ENCODE measurements at regions not wholly inside any gene's neighbourhood (a gene's known extent, or its start where the extent isn't known, plus 50 kb on each side); places are given as distances from the start of the nearest gene placed in this dataset.

- no peak for DNase-seq (ENCODE audit: low read depth in 1 of 2, low spot score in 1 of 2)
- TF ChIP-seq CTCF (IDR thresholded peaks at IDR 0.05; ENCODE audit: low read depth, low read length), result no peak
Observed at GRCh38 chr12:58148976-58149375, 207.6 kb downstream of the ATP23 start.

GRCh38 chr12:58154359-58154758 is 213.0 kb downstream of the ATP23 start:
- Histone ChIP-seq H3K27ac (no peak overlapping the region), H3K4me1 (ENCODE audit: low read depth) (no peaks in the 10 kb centered on the region)
- TF ChIP-seq CTCF (IDR thresholded peaks at IDR 0.05; ENCODE audit: low read depth, low read length), result no peak

More at GRCh38 chr12:58148976-58149375, 207.6 kb downstream of the ATP23 start:
- no peak overlapping the region for H3K27ac ChIP-seq
- no peaks in the 10 kb centered on the region for H3K4me1 ChIP-seq (ENCODE audit: low read depth)
- no peaks in the 10 kb centered on the region for H3K27me3 ChIP-seq
- H3K36me3 ChIP-seq, result no peaks in the 10 kb centered on the region
- H3K9me3 ChIP-seq (ENCODE audit: low read depth), result no peaks in the 10 kb centered on the region
- no peak overlapping the region for H3K4me3 ChIP-seq

GRCh38 chr12:58156697-58157096 is 215.3 kb downstream of the ATP23 start:
- no peak overlapping the region for H3K4me3 ChIP-seq
- no peak overlapping the region for H3K27ac ChIP-seq
- H3K9me3 ChIP-seq (ENCODE audit: low read depth), result no peaks in the 10 kb centered on the region
- H3K4me1 ChIP-seq (ENCODE audit: low read depth), result no peaks in the 10 kb centered on the region
- no peaks in the 10 kb centered on the region for H3K36me3 ChIP-seq
- no peak for TF ChIP-seq CTCF (IDR thresholded peaks at IDR 0.05; ENCODE audit: low read depth, low read length)
- DNase-seq (ENCODE audit: low read depth in 1 of 2, low spot score in 1 of 2), result no peak
- no peaks in the 10 kb centered on the region for H3K27me3 ChIP-seq

More at GRCh38 chr12:58154359-58154758, 213.0 kb downstream of the ATP23 start:
- no peak overlapping the region for H3K4me3 ChIP-seq
- no peaks in the 10 kb centered on the region for H3K27me3 ChIP-seq
- no peaks in the 10 kb centered on the region for H3K36me3 ChIP-seq
- no peaks in the 10 kb centered on the region for H3K9me3 ChIP-seq (ENCODE audit: low read depth)
- DNase-seq (ENCODE audit: low read depth in 1 of 2, low spot score in 1 of 2), result no peak

- H3K27me3 ChIP-seq, result no peaks in the 10 kb centered on the region
- no peaks in the 10 kb centered on the region for H3K9me3 ChIP-seq (ENCODE audit: low read depth)
- H3K4me1 ChIP-seq (ENCODE audit: low read depth), result no peaks in the 10 kb centered on the region
- no peaks in the 10 kb centered on the region for H3K36me3 ChIP-seq
- TF ChIP-seq CTCF (IDR thresholded peaks at IDR 0.05; ENCODE audit: low read depth, low read length), result no peak
- H3K27ac ChIP-seq, result no peak overlapping the region
- H3K4me3 ChIP-seq, result no peak overlapping the region
- DNase-seq (ENCODE audit: low read depth in 1 of 2, low spot score in 1 of 2), result no peak
Observed at GRCh38 chr12:58159941-58160340, 218.6 kb downstream of the ATP23 start.

- Histone ChIP-seq H3K4me1 (ENCODE audit: low read depth) (no peaks in the 10 kb centered on the region), H3K36me3 (no peaks in the 10 kb centered on the region), H3K9me3 (ENCODE audit: low read depth) (no peaks in the 10 kb centered on the region), H3K27ac (no peak overlapping the region), H3K4me3 (no peak overlapping the region), H3K27me3 (no peaks in the 10 kb centered on the region)
- TF ChIP-seq CTCF (IDR thresholded peaks at IDR 0.05; ENCODE audit: low read depth, low read length), result no peak
- DNase-seq (ENCODE audit: low read depth in 1 of 2, low spot score in 1 of 2), result no peak
Observed at GRCh38 chr12:58161773-58162172, 220.4 kb downstream of the ATP23 start.

GRCh38 chr12:58163021-58163420 is 221.7 kb downstream of the ATP23 start:
- H3K27ac ChIP-seq, result no peak overlapping the region
- H3K4me1 ChIP-seq (ENCODE audit: low read depth), result no peaks in the 10 kb centered on the region
- TF ChIP-seq CTCF (IDR thresholded peaks at IDR 0.05; ENCODE audit: low read depth, low read length), result no peak
- DNase-seq (ENCODE audit: low read depth in 1 of 2, low spot score in 1 of 2), result no peak
- H3K36me3 ChIP-seq, result no peaks in the 10 kb centered on the region
- H3K9me3 ChIP-seq (ENCODE audit: low read depth), result no peaks in the 10 kb centered on the region
- H3K27me3 ChIP-seq, result no peaks in the 10 kb centered on the region
- no peak overlapping the region for H3K4me3 ChIP-seq

Data from cardiac muscle cell (in vitro differentiated cells and primary cell).